GM12865 (cell line): ENCODE measurements at regions not wholly inside any gene's neighbourhood (a gene's known extent, or its start where the extent isn't known, plus 50 kb on each side); places are given as distances from the start of the nearest gene placed in this dataset.
"Not testable (repeated sequence)": the region's sequence is repeated elsewhere in the genome, so short reads cannot be mapped to it uniquely, and the experiment has no call there.

Experiments used
- DNase-seq: peaks from one replicate; pipeline ENCODE4 v3.0.0; 2010; ENCODE audit warnings: low read depth
- H3K4me3 ChIP-seq: 2 replicates; pipeline ENCODE4 v1.5.1; 2011; ENCODE audit warnings: mild to moderate bottlenecking, low read depth, low read length, control low read depth
- TF ChIP-seq, protein P1 (sequence below): IDR thresholded peaks from 2 replicates; pipeline ENCODE4 v1.5.1; 2011; ENCODE audit warnings: low read length, control low read depth, low read depth, inconsistent platforms; ENCODE audit not compliant: insufficient read depth; ENCODE audit errors: missing control alignments

DNA sequence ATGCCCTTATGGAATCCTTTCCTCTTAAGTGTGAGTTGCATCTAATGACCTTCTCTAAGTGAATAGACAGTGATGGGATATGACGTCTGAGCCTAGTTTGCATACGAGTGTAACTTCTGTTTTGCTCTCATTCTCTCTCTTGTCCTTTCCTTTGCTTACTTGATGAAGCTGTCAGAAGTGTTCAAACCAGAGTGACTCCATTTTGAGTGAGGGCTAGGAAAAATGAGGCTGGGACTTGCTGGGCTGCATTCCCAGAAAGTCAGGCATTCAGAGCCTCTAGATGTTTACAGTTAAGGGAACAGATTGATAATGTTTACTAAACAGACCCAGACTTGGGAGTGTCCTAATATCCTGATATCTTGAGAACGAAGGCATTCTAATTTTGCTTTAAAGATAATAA is 311.2 kb upstream of the SOX4 start:
- H3K4me3 ChIP-seq: not testable (repeated sequence)

DNA sequence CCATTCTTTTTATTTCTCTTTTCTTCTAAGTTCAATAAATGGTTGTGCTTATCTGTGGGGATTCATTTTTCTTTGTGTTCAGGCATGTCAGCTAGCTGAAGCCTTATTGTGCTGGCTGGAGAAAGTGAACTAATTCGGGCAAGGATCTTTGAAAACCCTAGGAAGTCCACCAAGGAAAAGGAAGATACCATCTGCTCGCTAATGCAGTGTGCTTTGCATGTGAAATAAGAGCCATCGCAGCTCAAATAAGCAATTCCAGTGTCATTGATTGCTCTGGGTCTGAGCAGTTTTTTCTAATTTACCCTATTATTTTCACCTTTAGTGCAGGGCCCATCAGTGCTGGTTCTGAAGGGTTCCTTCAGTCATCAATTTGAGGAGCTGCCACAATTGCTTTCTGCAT is 309.4 kb upstream of the SOX4 start:
- no peak for DNase-seq
- TF ChIP-seq, protein P1, sequence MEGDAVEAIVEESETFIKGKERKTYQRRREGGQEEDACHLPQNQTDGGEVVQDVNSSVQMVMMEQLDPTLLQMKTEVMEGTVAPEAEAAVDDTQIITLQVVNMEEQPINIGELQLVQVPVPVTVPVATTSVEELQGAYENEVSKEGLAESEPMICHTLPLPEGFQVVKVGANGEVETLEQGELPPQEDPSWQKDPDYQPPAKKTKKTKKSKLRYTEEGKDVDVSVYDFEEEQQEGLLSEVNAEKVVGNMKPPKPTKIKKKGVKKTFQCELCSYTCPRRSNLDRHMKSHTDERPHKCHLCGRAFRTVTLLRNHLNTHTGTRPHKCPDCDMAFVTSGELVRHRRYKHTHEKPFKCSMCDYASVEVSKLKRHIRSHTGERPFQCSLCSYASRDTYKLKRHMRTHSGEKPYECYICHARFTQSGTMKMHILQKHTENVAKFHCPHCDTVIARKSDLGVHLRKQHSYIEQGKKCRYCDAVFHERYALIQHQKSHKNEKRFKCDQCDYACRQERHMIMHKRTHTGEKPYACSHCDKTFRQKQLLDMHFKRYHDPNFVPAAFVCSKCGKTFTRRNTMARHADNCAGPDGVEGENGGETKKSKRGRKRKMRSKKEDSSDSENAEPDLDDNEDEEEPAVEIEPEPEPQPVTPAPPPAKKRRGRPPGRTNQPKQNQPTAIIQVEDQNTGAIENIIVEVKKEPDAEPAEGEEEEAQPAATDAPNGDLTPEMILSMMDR: no peak
- no peak overlapping the region for H3K4me3 ChIP-seq

More for the DNA sequence above, 311.2 kb upstream of the SOX4 start:
- DNase-seq: not testable (repeated sequence)

DNA sequence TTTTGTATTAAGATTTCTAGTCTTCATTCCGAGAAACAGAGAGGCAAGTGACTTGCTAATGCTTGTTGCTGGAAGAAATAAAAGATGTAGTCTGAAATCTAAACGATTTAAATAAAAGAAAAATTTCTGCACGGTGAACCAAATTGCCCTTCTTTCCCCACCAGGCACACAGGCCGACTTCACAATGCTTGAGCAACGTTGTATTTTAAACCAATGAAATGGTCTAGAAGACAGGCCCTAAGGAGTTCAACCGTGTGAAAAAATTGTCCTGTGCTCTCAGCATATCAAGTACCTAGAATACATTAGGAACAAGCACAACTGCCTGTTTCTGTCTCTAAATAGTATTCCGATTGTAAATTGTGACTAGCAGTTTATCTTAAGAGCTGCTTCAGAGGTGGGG is 308.8 kb upstream of the SOX4 start:
- TF ChIP-seq, protein P1: no peak
- no peak overlapping the region for H3K4me3 ChIP-seq
- no peak for DNase-seq

GRCh38 chr6:21294144-21294543 is 299.4 kb upstream of the SOX4 start:
- TF ChIP-seq, protein P1: no peak
- no peak overlapping the region for H3K4me3 ChIP-seq
- DNase-seq: no peak

- no peak overlapping the region for H3K4me3 ChIP-seq
- TF ChIP-seq, protein P1: no peak
- DNase-seq: no peak
These were observed 297.9 kb upstream of the SOX4 start for GRCh38 chr6:21295506-21296240.

- no peak overlapping the region for H3K4me3 ChIP-seq
- TF ChIP-seq, protein P1: no peak
- no peak for DNase-seq
These were observed 295.9 kb upstream of the SOX4 start for GRCh38 chr6:21297665-21298064.

- TF ChIP-seq, protein P1: no peak
- no peak overlapping the region for H3K4me3 ChIP-seq
- no peak for DNase-seq
These were observed 294.3 kb upstream of the SOX4 start for GRCh38 chr6:21299216-21299615.
